CD4-positive, alpha-beta T cell treated with Interferon gamma for 1 hour (primary cell): ENCODE measurements at regions not wholly inside any gene's neighbourhood (a gene's known extent, or its start where the extent isn't known, plus 50 kb on each side); places are given as distances from the start of the nearest gene placed in this dataset.

Source experiments
- DNase-seq: peaks from one replicate; pipeline ENCODE4 v3.0.0-alpha.2; 2020

- DNase-seq, result no peak
Measured at GRCh38 chr18:40088130-40088529, 1866.9 kb upstream of the PIK3C3 start.

- no peak for DNase-seq
Measured at GRCh38 chr18:40079786-40080185, 1875.2 kb upstream of the PIK3C3 start.

- DNase-seq, result no peak
Measured at GRCh38 chr18:40075616-40076015, 1879.4 kb upstream of the PIK3C3 start.

DNA sequence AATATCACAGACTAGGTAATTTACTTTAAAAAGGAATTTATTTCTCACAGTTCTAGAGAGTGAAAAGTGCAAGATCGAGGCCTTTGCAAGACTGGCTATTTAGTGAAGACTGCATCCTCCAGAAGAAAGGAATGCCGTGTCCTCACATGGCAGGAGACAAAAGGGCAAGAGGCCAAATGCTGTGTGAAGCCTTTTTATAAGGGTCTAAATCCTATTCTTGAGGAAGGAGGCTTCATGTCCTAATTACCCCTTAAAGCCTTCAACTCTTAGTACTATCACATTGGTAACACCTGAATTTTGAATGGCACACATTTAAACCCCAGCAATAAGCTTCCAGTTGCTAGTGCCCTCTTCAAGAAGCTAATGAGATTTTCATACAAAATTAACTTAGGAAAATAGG lies 1882.3 kb upstream of the PIK3C3 start:
- no peak for DNase-seq

DNA sequence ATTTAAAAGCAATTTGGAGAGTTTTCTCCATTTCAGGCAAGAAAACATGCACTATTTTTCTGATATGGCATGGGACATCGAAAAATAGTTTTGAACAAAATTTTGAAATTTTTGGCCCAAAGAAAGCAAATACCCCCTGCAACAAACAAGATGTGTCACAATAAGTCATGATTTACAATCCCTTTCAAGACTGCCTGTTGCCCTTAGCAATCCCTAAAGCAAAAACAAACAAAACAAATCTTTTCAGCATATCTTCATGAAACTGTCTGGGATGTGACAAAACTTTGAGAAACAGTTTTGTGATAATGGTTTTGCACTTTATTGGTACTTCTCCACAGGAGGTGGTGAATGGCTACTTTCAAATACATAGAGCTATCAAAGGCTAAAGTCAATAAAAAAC lies 1888.7 kb upstream of the PIK3C3 start:
- DNase-seq, result no peak

- no peak for DNase-seq
Measured at GRCh38 chr18:40063488-40063887, 1891.5 kb upstream of the PIK3C3 start.

DNA sequence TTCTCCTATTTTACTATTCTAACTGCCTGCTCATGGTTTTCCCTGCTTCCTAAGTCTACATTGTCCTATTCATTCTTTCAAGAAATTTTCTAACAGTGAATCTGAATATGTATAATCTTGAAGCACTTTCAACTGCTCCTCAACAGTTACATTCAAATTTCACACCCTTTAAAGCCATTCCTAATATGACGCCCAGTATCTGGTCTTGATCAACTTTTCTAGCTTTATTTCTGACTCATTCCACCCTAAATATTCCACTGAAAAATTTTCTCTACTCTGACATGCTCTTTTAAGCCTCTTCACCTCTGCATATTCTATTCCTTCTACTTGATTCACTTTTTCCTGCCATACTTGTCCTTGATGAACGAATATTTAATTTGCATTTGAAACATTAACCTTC lies 1893.9 kb upstream of the PIK3C3 start:
- DNase-seq, result no peak

GRCh38 chr18:40060562-40060961 lies 1894.5 kb upstream of the PIK3C3 start:
- no peak for DNase-seq

DNA sequence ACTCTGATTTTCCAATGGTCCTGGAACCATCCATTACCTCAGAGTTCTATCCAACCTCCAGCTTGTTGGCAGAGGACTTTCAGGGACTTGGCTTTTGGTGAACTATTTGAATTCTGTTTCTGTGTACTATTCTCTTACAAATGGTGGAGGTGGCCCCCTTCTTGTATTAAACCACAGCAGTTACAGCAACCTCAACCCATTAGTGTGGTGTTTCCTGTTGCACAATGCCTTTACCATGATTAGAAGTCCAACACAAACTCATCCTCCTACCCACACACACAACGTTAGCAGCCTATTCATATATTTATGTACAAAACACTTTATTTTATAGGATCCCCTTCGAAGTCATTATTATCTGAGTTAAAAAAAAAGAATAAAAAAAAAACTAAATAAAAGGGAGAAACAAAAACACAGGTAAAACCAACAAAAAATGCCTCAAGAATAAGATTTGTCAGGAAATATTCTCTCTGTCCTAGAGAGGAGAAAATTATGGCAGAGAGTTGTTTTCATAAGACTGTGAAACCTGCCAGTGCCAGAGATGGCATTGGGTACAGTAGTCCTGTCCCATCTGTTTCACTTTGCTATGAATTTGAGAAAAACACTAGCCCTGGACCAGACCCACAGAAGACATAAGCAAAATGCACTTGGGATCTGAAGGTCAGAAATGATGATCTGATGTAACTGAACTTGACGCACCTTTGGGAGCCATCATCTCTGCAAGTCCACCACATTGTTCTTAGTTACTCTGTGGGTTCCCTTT lies 1896.0 kb upstream of the PIK3C3 start:
- no peak for DNase-seq

GRCh38 chr18:40056079-40056692 lies 1898.8 kb upstream of the PIK3C3 start:
- no peak for DNase-seq

- no peak for DNase-seq
Measured at GRCh38 chr18:40055262-40055661, 1899.8 kb upstream of the PIK3C3 start.

- DNase-seq, result no peak
Measured at GRCh38 chr18:40049716-40050115, 1905.3 kb upstream of the PIK3C3 start.

- no peak for DNase-seq
Measured at GRCh38 chr18:40048886-40049650, 1906.0 kb upstream of the PIK3C3 start.

GRCh38 chr18:40048253-40048652 lies 1906.8 kb upstream of the PIK3C3 start:
- DNase-seq, result no peak

DNA sequence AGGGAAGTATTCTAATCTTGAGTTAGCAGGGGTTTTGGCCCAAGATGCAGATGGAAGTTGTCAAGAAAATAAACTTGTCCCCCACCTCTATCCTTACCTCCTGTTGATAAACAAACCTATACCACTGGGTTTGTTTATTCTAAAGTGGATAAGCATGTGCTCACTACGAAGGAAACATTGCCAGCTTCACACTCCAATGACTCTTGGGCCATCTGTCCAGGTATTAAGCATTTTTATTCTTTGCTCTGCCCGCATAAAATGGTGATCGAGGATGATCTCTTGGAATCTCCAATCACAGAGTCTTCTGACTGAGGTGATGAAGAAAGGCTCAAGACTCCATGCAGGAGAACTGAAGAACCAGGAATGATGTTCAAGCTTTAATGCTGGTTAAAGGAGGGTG lies 1908.4 kb upstream of the PIK3C3 start:
- no peak for DNase-seq

- DNase-seq, result no peak
Measured at GRCh38 chr18:40041951-40042350, 1913.1 kb upstream of the PIK3C3 start.

DNA sequence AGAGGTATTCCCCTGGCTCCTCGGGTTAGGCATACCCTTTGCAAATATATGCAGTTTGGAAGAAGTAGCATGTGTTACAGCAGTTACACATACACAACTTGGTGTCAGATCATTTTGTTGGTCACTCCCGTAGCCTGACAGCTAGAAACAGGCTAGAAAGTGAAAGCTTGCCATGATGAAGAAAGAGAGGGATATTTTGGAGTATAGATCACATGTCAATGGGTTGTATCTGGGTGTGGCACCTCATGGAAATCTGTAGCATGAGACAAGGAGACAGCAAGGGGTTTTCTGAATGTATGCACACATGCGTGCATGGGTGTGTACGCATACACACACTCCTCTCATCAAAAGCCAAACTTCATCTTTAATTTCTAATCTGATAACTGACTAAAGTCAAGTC lies 1914.5 kb upstream of the PIK3C3 start:
- DNase-seq, result no peak

DNA sequence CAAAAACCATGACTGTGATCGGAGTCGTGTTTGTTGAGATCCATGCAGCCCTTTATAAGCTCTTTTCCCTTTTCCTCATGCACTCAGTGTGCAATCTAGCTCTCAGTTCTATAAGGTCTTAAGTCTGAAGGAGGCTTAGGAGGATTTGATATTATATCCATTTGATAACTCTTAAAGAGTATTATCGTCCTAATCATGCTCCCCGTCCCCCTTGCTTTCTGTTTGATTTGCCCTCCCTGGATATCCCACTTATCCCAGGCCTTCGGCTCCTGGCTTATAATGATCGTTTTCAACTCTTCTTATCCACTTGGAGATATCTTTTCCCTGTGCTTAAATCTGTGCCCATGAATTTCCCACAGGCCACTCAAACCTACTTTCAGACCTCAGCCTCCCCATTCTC lies 1917.7 kb upstream of the PIK3C3 start:
- no peak for DNase-seq

DNA sequence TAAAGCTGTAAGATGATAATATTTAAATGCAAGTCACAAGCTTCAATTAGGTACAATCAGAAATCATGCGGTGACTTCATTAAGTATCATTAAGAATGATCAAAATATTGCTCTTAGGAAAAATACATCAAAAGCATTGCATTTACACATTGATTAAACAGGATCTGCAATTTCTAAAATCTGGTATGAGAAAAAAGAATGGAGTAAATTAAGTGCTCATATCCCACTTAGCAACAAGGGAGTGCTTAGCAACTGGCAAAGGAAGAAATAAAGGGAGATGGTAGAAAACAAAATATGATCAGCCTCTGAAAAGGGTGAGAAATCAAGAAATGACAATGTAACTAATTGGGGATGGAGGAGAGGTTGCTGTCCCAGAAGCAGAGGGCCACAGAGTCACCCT lies 1918.2 kb upstream of the PIK3C3 start:
- no peak for DNase-seq

DNA sequence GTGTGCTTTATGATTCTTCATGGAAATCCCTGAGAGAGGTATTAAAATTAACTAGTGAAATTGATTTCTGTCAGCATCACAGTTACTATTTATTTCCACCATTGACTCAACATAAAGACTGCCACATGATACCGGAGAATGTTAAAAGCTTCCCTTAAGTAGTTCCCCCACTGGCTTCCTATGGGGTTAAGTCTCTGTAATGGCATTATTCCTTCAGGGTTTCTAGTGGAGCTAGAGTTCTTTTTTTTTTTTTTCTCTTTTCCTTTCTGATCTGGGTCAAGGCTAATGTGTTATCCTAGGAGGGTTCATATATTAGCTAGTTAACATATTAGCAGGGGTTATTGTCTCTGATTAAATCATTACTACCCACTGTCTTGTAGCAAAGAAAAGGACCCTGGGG lies 1919.1 kb upstream of the PIK3C3 start:
- no peak for DNase-seq

- no peak for DNase-seq
Measured at GRCh38 chr18:40032076-40032475, 1923.0 kb upstream of the PIK3C3 start.

- no peak for DNase-seq
Measured at GRCh38 chr18:40031435-40031834, 1923.6 kb upstream of the PIK3C3 start.

DNA sequence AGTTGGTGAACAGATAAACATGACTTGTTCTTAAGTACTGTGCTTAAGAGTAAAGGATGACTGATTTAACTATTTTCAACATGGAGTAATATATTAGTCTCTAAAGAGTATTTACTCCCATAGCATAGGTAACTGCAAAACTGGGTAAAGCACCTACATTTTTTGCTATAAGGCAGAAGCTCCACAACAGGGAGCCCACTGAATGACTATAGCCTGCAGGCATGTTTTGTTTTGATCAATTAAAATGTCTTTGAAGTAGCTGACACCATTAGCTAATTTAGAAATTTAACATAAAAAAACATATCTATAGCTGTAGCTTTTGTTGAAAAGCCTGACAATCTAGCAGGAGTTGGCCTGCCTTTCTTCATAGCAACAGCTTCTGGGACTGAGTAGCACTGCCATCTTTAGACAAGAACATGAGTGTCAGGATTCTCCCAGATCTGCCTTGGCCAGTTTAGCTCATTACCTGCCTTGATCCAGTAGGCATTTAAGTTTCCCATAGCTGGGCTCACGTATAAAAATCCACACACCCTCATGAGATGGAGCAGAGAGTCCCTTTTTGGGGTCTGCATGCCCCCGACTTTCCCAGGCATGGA lies 1935.1 kb upstream of the PIK3C3 start:
- DNase-seq, result no peak

- no peak for DNase-seq
Measured at GRCh38 chr18:40018266-40018665, 1936.8 kb upstream of the PIK3C3 start.
